Esophagus squamous epithelium (tissue), 4 donors: ENCODE measurements at regions not wholly inside any gene's neighbourhood (a gene's known extent, or its start where the extent isn't known, plus 50 kb on each side); places are given as distances from the start of the nearest gene placed in this dataset.

Experiments
- POLR2A ChIP-seq, 4 donors: fragments of 450-650 bp; IDR thresholded peaks; one replicate each; pipeline ENCODE4 v1.6.1; 2017; ENCODE audit warnings: antibody characterized with exemption in 4 of 4, mild to moderate bottlenecking in 4 of 4, moderate library complexity in 3 of 4
- TF ChIP-seq, protein P1 (sequence below), 6 experiments: fragments of 450-650 bp in 4 of 6; fragments of 200-600 bp in 2 of 6; sonication (generic) in 2 of 6; IDR thresholded peaks; one replicate each; pipeline ENCODE4 v1.5.1; 2016 to 2019; ENCODE audit warnings: antibody characterized with exemption in 6 of 6, mild to moderate bottlenecking in 4 of 6, moderate library complexity in 4 of 6

DNA sequence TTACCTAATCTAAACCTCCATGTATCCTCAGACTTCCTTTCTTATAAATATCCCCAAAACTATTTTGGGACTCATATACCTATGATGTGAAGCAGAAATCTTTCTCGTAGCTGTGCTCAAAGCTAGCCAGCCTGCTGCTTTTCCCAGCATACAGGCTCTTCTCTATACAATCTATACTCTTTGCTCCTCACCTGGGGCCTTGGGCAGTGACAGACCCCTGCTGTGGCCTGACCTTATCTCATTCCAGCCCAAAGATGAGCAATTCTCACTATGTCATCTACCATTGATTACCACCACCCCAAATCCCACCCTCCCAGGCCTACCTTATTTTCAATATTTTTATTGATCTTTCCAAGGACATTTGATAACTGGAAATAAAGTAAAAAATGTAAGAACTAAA lies 83.2 kb upstream of the FBXL4 start:
- no peak for TF ChIP-seq POLR2A (IDR thresholded peaks at IDR 0.05)
- TF ChIP-seq, protein P1, sequence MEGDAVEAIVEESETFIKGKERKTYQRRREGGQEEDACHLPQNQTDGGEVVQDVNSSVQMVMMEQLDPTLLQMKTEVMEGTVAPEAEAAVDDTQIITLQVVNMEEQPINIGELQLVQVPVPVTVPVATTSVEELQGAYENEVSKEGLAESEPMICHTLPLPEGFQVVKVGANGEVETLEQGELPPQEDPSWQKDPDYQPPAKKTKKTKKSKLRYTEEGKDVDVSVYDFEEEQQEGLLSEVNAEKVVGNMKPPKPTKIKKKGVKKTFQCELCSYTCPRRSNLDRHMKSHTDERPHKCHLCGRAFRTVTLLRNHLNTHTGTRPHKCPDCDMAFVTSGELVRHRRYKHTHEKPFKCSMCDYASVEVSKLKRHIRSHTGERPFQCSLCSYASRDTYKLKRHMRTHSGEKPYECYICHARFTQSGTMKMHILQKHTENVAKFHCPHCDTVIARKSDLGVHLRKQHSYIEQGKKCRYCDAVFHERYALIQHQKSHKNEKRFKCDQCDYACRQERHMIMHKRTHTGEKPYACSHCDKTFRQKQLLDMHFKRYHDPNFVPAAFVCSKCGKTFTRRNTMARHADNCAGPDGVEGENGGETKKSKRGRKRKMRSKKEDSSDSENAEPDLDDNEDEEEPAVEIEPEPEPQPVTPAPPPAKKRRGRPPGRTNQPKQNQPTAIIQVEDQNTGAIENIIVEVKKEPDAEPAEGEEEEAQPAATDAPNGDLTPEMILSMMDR (IDR thresholded peaks at IDR 0.05) = no peak
